Ishikawa (cell line): ENCODE measurements at regions not wholly inside any gene's neighbourhood (a gene's known extent, or its start where the extent isn't known, plus 50 kb on each side); places are given as distances from the start of the nearest gene placed in this dataset.

Experiments used
- CEBPB ChIP-seq: IDR thresholded peaks from 2 replicates; pipeline ENCODE4 v1.6.1; 2012
- CREB1 ChIP-seq: IDR thresholded peaks from 2 replicates; pipeline ENCODE4 v1.6.1; 2012; ENCODE audit warnings: low read depth
- EP300 ChIP-seq: IDR thresholded peaks from 2 replicates; pipeline ENCODE4 v1.6.1; 2012; ENCODE audit warnings: borderline replicate concordance
- MAX ChIP-seq: IDR thresholded peaks from 2 replicates; pipeline ENCODE4 v1.6.1; 2012
- TAF1 ChIP-seq: IDR thresholded peaks from 2 replicates; pipeline ENCODE4 v1.6.1; 2012; ENCODE audit warnings: low read depth, mild to moderate bottlenecking
- TEAD4 ChIP-seq: IDR thresholded peaks from 2 replicates; pipeline ENCODE4 v1.6.1; 2012

- no peak for TF ChIP-seq EP300
- no peak for TF ChIP-seq TAF1
- TF ChIP-seq CEBPB: no peak
- TF ChIP-seq CREB1: no peak
- TF ChIP-seq MAX: no peak
- TF ChIP-seq TEAD4: no peak
These were observed 205.3 kb upstream of the IRX4 start for GRCh38 chr5:2087980-2088379.
